Colonic mucosa (tissue), 4 donors: ENCODE measurements at regions not wholly inside any gene's neighbourhood (a gene's known extent, or its start where the extent isn't known, plus 50 kb on each side); places are given as distances from the start of the nearest gene placed in this dataset.

Experiments
- DNase-seq: peaks from one replicate; pipeline ENCODE4 v3.0.0-alpha.2; 2020
- H3K27ac ChIP-seq: fragments of 200-600 bp; one replicate; pipeline ENCODE4 v1.8.0; 2021
- H3K27me3 ChIP-seq: fragments of 200-600 bp; one replicate; pipeline ENCODE4 v1.8.0; 2021
- H3K36me3 ChIP-seq: fragments of 200-600 bp; one replicate; pipeline ENCODE4 v1.8.0; 2021
- H3K4me1 ChIP-seq: fragments of 200-600 bp; one replicate; pipeline ENCODE4 v1.8.0; 2021; ENCODE audit warnings: mild to moderate bottlenecking
- H3K4me3 ChIP-seq: fragments of 200-600 bp; one replicate; pipeline ENCODE4 v1.8.0; 2021
- H3K9ac ChIP-seq, 2 donors: one replicate each; pipeline ENCODE4 v1.7.0; 2013; ENCODE audit warnings: control low read depth in 2 of 2, low read depth in 2 of 2, low read length in 2 of 2
- H3K9me3 ChIP-seq: fragments of 200-600 bp; one replicate; pipeline ENCODE4 v1.8.0; 2021
- intact Hi-C: fragments of 100-400 bp; cut with DNase I; formaldehyde crosslinking; loops from one replicate; pipeline ENCODE4 v1.14.1; 2022
- TF ChIP-seq, protein P1 (sequence below): fragments of 200-600 bp; IDR thresholded peaks from one replicate; pipeline ENCODE4 v1.8.0; 2022; ENCODE audit warnings: antibody characterized with exemption, mild to moderate bottlenecking
- donor health status: healthy.
- donor health status: DM: no; HTN: no; CAD: no.
- donor health status: DM: no; HTN: no; CAD: no.

DNA sequence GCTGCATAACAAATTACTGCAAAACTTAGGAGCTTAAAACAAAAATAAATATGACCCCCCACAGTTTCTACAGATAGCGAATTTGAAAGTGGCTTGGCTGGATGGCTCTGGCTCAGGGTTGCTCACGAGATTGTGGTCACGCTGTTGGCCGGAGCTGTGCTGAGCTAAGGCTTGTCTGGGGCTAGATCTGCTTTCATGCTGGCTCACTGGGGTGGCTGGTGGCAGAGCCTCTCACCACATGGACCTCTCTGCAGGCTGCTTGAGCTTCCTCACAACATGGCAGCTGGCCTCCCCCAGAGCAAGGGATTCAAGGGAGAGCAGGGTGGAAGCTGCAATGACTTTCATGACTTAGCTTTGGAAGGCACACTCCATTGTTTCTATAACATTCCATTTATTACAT is 354.1 kb downstream of the SHQ1 start:
- H3K4me3 ChIP-seq: no peak overlapping the region
- no peaks in the 10 kb centered on the region for H3K36me3 ChIP-seq
- no peak overlapping the region for H3K9ac ChIP-seq
- no peak overlapping the region for H3K27ac ChIP-seq
- H3K9me3 ChIP-seq: no peaks in the 10 kb centered on the region
- TF ChIP-seq, protein P1, sequence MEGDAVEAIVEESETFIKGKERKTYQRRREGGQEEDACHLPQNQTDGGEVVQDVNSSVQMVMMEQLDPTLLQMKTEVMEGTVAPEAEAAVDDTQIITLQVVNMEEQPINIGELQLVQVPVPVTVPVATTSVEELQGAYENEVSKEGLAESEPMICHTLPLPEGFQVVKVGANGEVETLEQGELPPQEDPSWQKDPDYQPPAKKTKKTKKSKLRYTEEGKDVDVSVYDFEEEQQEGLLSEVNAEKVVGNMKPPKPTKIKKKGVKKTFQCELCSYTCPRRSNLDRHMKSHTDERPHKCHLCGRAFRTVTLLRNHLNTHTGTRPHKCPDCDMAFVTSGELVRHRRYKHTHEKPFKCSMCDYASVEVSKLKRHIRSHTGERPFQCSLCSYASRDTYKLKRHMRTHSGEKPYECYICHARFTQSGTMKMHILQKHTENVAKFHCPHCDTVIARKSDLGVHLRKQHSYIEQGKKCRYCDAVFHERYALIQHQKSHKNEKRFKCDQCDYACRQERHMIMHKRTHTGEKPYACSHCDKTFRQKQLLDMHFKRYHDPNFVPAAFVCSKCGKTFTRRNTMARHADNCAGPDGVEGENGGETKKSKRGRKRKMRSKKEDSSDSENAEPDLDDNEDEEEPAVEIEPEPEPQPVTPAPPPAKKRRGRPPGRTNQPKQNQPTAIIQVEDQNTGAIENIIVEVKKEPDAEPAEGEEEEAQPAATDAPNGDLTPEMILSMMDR: no peak
- no peak for DNase-seq
- H3K4me1 ChIP-seq: no peaks in the 10 kb centered on the region
- H3K27me3 ChIP-seq: no peaks in the 10 kb centered on the region
- intact Hi-C loops: no loop called here

DNA sequence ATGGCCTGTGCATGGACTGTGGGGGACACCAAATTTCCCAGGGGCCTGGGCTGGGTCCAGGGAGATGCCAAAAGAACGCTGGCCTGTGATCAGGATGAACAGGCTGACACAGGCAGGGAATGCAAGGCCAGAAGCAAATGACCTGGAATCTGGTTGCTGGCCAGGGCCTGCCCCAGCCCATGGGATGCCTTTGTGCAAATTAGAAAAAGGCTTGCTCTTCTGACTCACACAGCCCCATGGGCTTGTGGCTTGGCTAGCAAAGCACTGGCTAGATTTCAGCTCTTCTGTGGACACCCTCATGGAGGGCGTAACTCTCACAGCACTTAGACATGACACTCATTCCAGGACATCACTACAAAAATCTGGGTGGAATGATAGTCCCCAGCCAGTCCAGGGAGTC is 356.0 kb downstream of the SHQ1 start:
- intact Hi-C loops: no loop called here
- TF ChIP-seq, protein P1: no peak
- peak; percentile 30 for DNase-seq
- Histone ChIP-seq H3K9me3 (no peaks in the 10 kb centered on the region), H3K4me3 (no peak overlapping the region), H3K9ac (no peak overlapping the region), H3K27me3 (no peaks in the 10 kb centered on the region), H3K4me1 (no peaks in the 10 kb centered on the region), H3K36me3 (no peaks in the 10 kb centered on the region), H3K27ac (no peak overlapping the region)

- Histone ChIP-seq H3K4me1 (no peaks in the 10 kb centered on the region), H3K9me3 (no peaks in the 10 kb centered on the region), H3K27me3 (no peaks in the 10 kb centered on the region), H3K4me3 (no peak overlapping the region), H3K9ac (no peak overlapping the region), H3K27ac (no peak overlapping the region), H3K36me3 (no peaks in the 10 kb centered on the region)
- no peak for DNase-seq
- intact Hi-C loops: no loop called here
- TF ChIP-seq, protein P1: no peak
Measured at GRCh38 chr3:72490688-72491435, 357.4 kb downstream of the SHQ1 start.

DNA sequence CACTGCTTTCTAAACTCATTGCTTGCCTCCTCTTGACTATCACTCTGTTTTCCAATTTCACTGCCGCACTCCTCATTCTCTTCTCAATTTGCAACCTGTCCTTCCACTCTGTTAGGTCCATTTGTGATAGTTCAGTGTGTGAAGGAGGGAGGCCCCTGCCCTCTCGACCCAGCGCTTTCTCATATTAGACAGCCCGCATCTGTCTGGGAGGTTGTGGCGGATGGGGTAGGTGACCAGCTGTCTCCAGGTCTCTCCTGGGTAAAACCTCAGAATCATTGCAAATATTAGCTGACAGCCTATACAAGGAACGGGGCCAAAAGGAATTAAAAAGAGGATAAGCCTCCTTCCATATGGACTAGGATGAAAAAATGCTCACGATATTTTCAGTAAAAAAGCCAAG is 358.3 kb downstream of the SHQ1 start:
- H3K9ac ChIP-seq: no peak overlapping the region
- H3K4me3 ChIP-seq: no peak overlapping the region
- H3K9me3 ChIP-seq: no peaks in the 10 kb centered on the region
- TF ChIP-seq, protein P1: no peak
- intact Hi-C loops: no loop called here
- H3K27ac ChIP-seq: no peak overlapping the region
- no peaks in the 10 kb centered on the region for H3K27me3 ChIP-seq
- no peaks in the 10 kb centered on the region for H3K36me3 ChIP-seq
- H3K4me1 ChIP-seq: no peaks in the 10 kb centered on the region
- no peak for DNase-seq

GRCh38 chr3:72488738-72489035 is 359.6 kb downstream of the SHQ1 start:
- Histone ChIP-seq H3K9ac (no peak overlapping the region), H3K27me3 (no peaks in the 10 kb centered on the region), H3K27ac (no peak overlapping the region), H3K36me3 (no peaks in the 10 kb centered on the region), H3K4me1 (no peaks in the 10 kb centered on the region), H3K4me3 (no peak overlapping the region), H3K9me3 (no peaks in the 10 kb centered on the region)
- intact Hi-C loops: no loop called here
- no peak for DNase-seq
- TF ChIP-seq, protein P1: no peak
